ENCODE measurements at regions not wholly inside any gene's neighbourhood (a gene's known extent, or its start where the extent isn't known, plus 50 kb on each side); places are given as distances from the start of the nearest gene placed in this dataset.

DNA sequence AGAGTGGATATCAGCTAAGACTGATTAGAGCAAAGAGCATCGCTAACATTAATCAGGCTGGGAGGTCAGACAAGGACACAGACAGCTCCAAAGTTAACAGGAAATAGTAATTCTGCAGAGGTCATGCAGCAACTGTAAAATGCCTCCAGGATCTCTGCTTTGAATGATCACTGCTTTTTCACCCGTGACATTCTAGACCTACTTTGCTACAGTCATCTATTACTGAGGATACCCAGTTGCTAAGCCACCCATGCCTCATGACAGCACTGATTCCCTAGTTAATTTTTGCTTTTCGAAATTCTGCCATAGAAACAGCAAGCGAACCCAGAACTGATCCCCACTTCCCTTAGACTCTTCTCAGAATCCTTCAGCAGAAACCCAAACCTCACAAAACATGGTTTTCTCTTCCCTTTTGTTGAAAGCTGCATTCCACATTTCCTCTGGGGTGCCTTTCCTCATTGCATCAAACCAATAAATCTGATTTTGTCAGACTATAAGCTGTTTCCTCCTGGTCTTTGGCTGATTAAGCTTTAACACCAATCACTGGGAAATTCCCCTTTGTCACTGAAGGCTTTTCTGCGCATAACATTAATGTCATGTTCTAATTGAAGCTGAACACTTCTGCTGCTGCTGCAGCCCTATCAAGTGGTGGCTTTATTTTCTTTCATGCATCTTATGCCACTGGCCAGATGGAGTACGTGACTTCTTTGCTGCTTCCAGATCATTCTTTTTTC, 201.1 kb upstream of the CHD1 start:
- Histone ChIP-seq H3K27ac (no peak overlapping the region), H3K27me3 (no peaks in the 10 kb centered on the region), H3K4me1 (no peaks in the 10 kb centered on the region), H3K4me3 (no peak overlapping the region), H3K36me3 (no peaks in the 10 kb centered on the region), H3K9me3 (no peaks in the 10 kb centered on the region)
- ATAC-seq (no peak), DNase-seq (no peak)
- intact Hi-C loops (cut with DNase I): no loop called here
- WGBS (ENCODE audit: insufficient coverage, low coverage, low lambda C conversion rate, missing lambda C conversion rate): 38% methylated on average over 5 of the region's 6 CpGs
- no peak for TF ChIP-seq POLR2A (IDR thresholded peaks at IDR 0.05)
- TF ChIP-seq, protein P1, sequence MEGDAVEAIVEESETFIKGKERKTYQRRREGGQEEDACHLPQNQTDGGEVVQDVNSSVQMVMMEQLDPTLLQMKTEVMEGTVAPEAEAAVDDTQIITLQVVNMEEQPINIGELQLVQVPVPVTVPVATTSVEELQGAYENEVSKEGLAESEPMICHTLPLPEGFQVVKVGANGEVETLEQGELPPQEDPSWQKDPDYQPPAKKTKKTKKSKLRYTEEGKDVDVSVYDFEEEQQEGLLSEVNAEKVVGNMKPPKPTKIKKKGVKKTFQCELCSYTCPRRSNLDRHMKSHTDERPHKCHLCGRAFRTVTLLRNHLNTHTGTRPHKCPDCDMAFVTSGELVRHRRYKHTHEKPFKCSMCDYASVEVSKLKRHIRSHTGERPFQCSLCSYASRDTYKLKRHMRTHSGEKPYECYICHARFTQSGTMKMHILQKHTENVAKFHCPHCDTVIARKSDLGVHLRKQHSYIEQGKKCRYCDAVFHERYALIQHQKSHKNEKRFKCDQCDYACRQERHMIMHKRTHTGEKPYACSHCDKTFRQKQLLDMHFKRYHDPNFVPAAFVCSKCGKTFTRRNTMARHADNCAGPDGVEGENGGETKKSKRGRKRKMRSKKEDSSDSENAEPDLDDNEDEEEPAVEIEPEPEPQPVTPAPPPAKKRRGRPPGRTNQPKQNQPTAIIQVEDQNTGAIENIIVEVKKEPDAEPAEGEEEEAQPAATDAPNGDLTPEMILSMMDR (IDR thresholded peaks at IDR 0.05): no peak

GRCh38 chr5:99122976-99123375, 194.2 kb upstream of the CHD1 start:
- H3K27me3 ChIP-seq: no peaks in the 10 kb centered on the region
- intact Hi-C loops (cut with DNase I): no loop called here
- TF ChIP-seq, protein P1 (IDR thresholded peaks at IDR 0.05): no peak
- no peak for TF ChIP-seq POLR2A (IDR thresholded peaks at IDR 0.05)
- ATAC-seq (no peak), DNase-seq (no peak)
- no peak overlapping the region for H3K27ac ChIP-seq
- no peaks in the 10 kb centered on the region for H3K36me3 ChIP-seq
- H3K9me3 ChIP-seq: no peaks in the 10 kb centered on the region
- no peaks in the 10 kb centered on the region for H3K4me1 ChIP-seq
- H3K4me3 ChIP-seq: no peak overlapping the region

DNA sequence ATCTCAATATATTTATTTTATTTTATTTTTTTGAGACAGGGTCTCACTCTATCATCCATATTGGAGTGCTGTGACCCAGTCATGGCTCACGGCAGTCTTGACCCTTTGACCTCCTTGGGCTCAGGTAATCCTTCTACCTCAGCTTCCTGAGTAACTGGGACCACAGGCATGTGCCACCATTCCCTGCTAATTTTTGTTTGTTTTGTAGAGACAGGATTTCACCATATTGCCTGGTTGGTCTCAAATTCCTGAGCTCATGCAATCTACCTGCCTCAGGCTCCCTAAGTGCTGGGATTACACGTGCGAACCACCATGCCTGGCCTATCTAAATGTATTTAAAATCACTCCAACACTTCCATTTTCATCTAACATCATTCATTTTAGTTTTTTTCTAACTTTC, 190.5 kb upstream of the CHD1 start:
- no peaks in the 10 kb centered on the region for H3K36me3 ChIP-seq

DNA sequence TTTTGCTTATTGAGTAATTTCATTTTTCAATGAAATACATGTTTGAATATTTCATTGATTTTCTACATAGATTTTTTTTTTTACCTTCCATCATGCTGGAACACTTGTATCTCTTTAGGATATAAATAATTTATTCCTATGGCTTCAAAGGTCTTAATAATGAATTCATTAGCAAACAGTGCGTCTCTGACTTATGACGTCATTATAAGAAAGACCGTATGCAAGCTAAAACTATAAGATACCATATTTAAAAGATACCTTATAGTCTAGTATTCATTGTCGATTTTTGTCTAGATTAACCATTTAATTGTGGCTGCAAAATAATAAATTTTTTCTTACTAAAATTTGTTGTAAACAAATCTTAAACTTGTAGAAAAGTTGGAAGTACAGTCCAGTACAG, 187.7 kb upstream of the CHD1 start:
- Histone ChIP-seq H3K9me3 (no peaks in the 10 kb centered on the region), H3K27ac (no peak overlapping the region), H3K4me3 (no peak overlapping the region), H3K27me3 (no peaks in the 10 kb centered on the region), H3K36me3 (no peaks in the 10 kb centered on the region), H3K4me1 (no peaks in the 10 kb centered on the region)
- no peak for TF ChIP-seq POLR2A (IDR thresholded peaks at IDR 0.05)
- TF ChIP-seq, protein P1 (IDR thresholded peaks at IDR 0.05): no peak
- no peak for DNase-seq
- intact Hi-C loops (cut with DNase I): no loop called here
- ATAC-seq: no peak
- WGBS (ENCODE audit: insufficient coverage, low coverage, low lambda C conversion rate, missing lambda C conversion rate): 53% methylated on average over 4 of the region's 4 CpGs

More for the DNA sequence above, 190.5 kb upstream of the CHD1 start:
- Histone ChIP-seq H3K4me1 (no peaks in the 10 kb centered on the region), H3K4me3 (no peak overlapping the region), H3K27ac (no peak overlapping the region), H3K27me3 (no peaks in the 10 kb centered on the region), H3K9me3 (no peaks in the 10 kb centered on the region)
- TF ChIP-seq POLR2A (IDR thresholded peaks at IDR 0.05): no peak
- TF ChIP-seq, protein P1 (IDR thresholded peaks at IDR 0.05): no peak
- DNase-seq: no peak
- ATAC-seq: no peak
- intact Hi-C loops (cut with DNase I): no loop called here
- 71% methylated on average over 3 of the region's 3 CpGs for WGBS (ENCODE audit: insufficient coverage, low coverage, low lambda C conversion rate, missing lambda C conversion rate)

DNA sequence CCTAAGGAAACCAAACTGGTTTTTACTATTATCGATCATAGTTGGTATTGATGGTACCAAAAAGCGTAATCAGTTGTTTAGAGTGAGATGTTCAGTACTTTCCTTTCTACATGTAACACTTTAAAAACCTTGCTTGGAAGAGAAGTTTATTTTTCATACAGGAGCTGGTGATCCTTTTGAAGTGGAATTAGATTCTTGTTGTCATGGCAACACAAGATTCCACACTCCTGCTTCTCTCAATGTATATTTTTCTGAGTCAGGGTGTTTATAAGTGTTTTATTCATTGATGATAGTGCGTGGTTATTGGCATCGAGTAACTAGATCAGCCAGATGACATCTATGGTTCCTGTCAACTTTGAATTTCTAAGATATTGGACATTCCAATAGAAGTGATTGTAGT, 181.1 kb upstream of the CHD1 start:
- H3K27ac ChIP-seq: no peak overlapping the region
- H3K36me3 ChIP-seq: no peaks in the 10 kb centered on the region
- intact Hi-C loops (cut with DNase I): no loop called here
- ATAC-seq (no peak), DNase-seq (no peak)
- no peak overlapping the region for H3K4me3 ChIP-seq
- H3K27me3 ChIP-seq: no peaks in the 10 kb centered on the region
- H3K9me3 ChIP-seq: no peaks in the 10 kb centered on the region
- TF ChIP-seq, protein P1 (IDR thresholded peaks at IDR 0.05): no peak
- TF ChIP-seq POLR2A (IDR thresholded peaks at IDR 0.05): no peak
- H3K4me1 ChIP-seq: no peaks in the 10 kb centered on the region
- 58% methylated on average over 4 of the region's 4 CpGs for WGBS (ENCODE audit: insufficient coverage, low coverage, low lambda C conversion rate, missing lambda C conversion rate)
